Prostate gland (tissue), 2 donors: ENCODE measurements at regions not wholly inside any gene's neighbourhood (a gene's known extent, or its start where the extent isn't known, plus 50 kb on each side); places are given as distances from the start of the nearest gene placed in this dataset.

Experiments
- DNase-seq: peaks from one replicate; pipeline ENCODE4 v3.0.0-alpha.2; 2019; ENCODE audit warnings: low spot score
- H3K27ac ChIP-seq, 2 donors: fragments of 200-600 bp; sonication (generic); 2 replicates each; pipeline ENCODE4 v1.5.1; 2017 to 2019
- H3K27me3 ChIP-seq: fragments of 200-600 bp; sonication (generic); replicated peaks from 2 replicates; pipeline ENCODE4 v1.5.1; 2019; ENCODE audit not compliant: insufficient read depth
- H3K36me3 ChIP-seq, 2 donors: fragments of 200-600 bp; sonication (generic); 1 replicate in 1 of 2; 2 replicates in 1 of 2; pipeline versions ENCODE4 v1.5.1 to v1.8.1; 2017 to 2019
- H3K4me1 ChIP-seq: fragments of 200-600 bp; sonication (generic); replicated peaks from 2 replicates; pipeline ENCODE4 v1.5.1; 2019
- H3K4me3 ChIP-seq, 2 donors: fragments of 200-600 bp; sonication (generic); 2 replicates each; pipeline ENCODE4 v1.5.1; 2017 to 2019
- H3K9me3 ChIP-seq: fragments of 200-600 bp; sonication (generic); 2 replicates; pipeline ENCODE4 v1.5.1; 2017
- POLR2A ChIP-seq: fragments of 450-650 bp; IDR thresholded peaks from one replicate; pipeline ENCODE4 v1.6.1; 2016; ENCODE audit warnings: antibody characterized with exemption, mild to moderate bottlenecking
- POLR2AphosphoS5 ChIP-seq: sonication (generic); formaldehyde crosslinking; IDR thresholded peaks from one replicate; pipeline ENCODE4 v1.6.1; 2017; ENCODE audit warnings: antibody characterized with exemption
- WGBS: methylation state at CpG from one replicate; pipeline ENCODE4 v1.1.5; 2018; 5-methylcytosine and 5-hydroxymethylcytosine counted together
- intact Hi-C: fragments of 100-400 bp; cut with DNase I; formaldehyde crosslinking; loops from one replicate; pipeline ENCODE4 v1.14.2; 2022
- TF ChIP-seq, protein P1 (sequence below), 4 experiments: fragments of 200-600 bp in 2 of 4; fragments of 450-650 bp in 2 of 4; sonication (generic) in 2 of 4; IDR thresholded peaks; 1 replicate in 3 of 4; 2 replicates in 1 of 4; pipeline ENCODE4 v1.5.1; 2016 to 2019; ENCODE audit warnings: antibody characterized with exemption in 4 of 4, mild to moderate bottlenecking in 2 of 4, moderate library complexity in 2 of 4

DNA sequence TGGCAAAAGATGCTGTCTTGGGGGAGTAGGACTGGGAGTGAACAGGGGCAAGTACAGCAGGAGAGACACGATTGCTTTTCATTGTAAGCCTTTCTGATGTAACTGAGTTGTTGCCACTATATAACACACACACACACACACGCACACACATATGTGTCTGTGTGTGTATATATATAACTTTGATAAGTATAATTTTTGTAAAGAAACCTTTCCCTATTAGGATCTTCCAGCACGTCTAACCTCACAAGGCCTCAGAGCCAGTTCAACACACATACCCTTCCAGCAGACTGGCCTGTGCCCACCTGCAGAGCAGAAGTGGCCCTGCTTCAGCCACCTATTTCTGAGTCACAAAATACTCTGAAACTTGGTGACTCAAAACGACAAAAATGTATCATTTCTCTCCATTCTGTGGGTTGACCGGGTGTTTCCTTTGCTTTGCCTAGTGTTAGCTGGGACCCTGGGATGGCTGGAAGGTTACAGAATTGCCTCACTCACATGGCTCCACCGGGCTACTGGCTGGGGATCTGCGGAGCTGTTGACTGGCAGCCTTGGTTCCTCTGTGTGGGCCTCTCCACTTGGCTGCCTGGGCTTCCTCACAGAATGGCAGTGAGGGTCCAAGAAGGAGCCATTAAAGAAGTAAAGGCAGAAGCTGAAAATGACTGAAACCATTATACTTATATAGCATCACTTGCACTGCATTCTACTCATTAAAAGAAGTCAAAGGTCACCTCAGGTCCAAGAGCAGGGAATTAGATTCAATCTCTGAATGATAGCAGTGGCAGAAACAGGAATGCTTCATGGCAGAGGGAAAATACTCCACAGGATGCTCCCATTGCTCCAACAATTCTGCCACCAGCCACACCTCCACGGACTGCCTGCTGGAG lies 126.4 kb downstream of the BANF2 start:
- no peaks in the 10 kb centered on the region for H3K9me3 ChIP-seq
- intact Hi-C loops = no loop called here
- no peak overlapping the region for H3K27ac ChIP-seq
- no peaks in the 10 kb centered on the region for H3K27me3 ChIP-seq
- no peaks in the 10 kb centered on the region for H3K36me3 ChIP-seq
- 85% methylated on average over 8 of the region's 8 CpGs for WGBS
- no peaks in the 10 kb centered on the region for H3K4me1 ChIP-seq
- DNase-seq = no peak
- TF ChIP-seq POLR2AphosphoS5 = no peak
- TF ChIP-seq, protein P1, sequence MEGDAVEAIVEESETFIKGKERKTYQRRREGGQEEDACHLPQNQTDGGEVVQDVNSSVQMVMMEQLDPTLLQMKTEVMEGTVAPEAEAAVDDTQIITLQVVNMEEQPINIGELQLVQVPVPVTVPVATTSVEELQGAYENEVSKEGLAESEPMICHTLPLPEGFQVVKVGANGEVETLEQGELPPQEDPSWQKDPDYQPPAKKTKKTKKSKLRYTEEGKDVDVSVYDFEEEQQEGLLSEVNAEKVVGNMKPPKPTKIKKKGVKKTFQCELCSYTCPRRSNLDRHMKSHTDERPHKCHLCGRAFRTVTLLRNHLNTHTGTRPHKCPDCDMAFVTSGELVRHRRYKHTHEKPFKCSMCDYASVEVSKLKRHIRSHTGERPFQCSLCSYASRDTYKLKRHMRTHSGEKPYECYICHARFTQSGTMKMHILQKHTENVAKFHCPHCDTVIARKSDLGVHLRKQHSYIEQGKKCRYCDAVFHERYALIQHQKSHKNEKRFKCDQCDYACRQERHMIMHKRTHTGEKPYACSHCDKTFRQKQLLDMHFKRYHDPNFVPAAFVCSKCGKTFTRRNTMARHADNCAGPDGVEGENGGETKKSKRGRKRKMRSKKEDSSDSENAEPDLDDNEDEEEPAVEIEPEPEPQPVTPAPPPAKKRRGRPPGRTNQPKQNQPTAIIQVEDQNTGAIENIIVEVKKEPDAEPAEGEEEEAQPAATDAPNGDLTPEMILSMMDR (IDR thresholded peaks at IDR 0.05) = no peak
- TF ChIP-seq POLR2A = no peak
- no peak overlapping the region for H3K4me3 ChIP-seq

DNA sequence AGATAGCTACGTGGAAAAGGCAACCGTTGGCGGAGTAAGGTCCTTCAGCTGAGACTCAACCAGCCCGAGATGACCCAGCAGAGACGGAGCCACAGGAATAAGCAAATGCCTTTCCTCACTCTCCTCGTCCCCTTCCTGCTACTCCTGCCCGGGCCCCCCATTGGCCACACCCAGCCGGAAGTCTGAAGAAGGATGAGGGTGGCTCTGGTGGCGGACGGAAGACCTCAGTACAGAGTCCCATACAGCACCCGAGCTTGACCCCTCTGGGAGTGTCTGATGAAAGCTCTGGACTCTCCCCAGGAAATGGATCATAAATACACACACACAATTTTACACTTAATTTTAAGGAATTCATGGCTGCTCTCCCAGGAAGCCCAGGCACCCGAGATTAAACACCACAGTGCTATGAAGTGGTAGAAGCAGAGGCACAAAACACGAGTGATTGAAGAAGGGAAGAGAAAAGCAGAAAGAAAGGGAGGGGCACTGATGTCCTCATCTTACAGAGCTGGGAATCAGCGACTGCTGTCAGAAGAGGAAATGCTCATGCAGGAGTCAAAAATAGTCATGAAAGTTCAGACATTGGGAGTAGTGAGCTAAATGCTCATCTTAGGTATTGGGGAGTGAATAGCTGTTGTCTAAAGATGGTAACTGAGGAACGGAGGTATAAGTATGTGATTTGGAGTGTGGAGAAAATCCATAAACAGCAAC lies 125.6 kb downstream of the BANF2 start:
- no peaks in the 10 kb centered on the region for H3K9me3 ChIP-seq
- no peak overlapping the region for H3K4me3 ChIP-seq
- no peaks in the 10 kb centered on the region for H3K27me3 ChIP-seq
- H3K4me1 ChIP-seq = no peaks in the 10 kb centered on the region
- WGBS = 59% methylated on average over 15 of the region's 15 CpGs
- intact Hi-C loops = no loop called here
- no peak overlapping the region for H3K27ac ChIP-seq
- no peaks in the 10 kb centered on the region for H3K36me3 ChIP-seq
- TF ChIP-seq POLR2A (no peak), POLR2AphosphoS5 (no peak)
- TF ChIP-seq, protein P1 (IDR thresholded peaks at IDR 0.05) = no peak
- DNase-seq = no peak

DNA sequence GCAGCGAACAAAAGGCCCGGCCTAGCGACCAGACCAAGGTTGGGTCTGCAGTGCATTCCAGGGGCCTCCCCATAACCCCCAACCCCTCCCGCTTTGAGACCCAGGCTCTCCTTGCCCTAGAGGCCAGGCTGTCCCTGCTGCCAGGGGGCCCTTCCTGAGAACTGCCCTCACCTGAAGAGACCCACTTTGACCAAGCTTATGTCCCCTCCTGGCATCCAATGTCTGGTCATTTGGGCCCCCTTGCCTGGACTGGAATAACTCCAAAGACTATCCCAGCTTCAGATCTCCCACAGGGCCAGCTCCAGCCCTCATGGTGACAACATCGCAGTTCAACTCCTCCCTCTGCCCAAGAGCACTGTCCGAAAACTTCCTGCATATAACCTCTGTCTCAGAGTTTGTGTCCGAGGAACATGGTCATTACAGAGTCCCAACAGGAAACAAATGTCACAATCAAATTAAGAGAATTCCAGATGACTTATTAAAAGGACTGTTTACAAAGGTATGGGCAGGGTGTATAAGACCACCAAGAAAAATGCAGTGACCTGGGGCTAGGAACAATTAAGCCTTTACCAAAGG lies 125.0 kb downstream of the BANF2 start:
- Histone ChIP-seq H3K4me3 (no peak overlapping the region), H3K36me3 (no peaks in the 10 kb centered on the region), H3K27me3 (no peaks in the 10 kb centered on the region), H3K4me1 (no peaks in the 10 kb centered on the region), H3K9me3 (no peaks in the 10 kb centered on the region), H3K27ac (no peak overlapping the region)
- DNase-seq = no peak
- intact Hi-C loops = no loop called here
- TF ChIP-seq, protein P1 (IDR thresholded peaks at IDR 0.05) = no peak
- no peak for TF ChIP-seq POLR2AphosphoS5
- no peak for TF ChIP-seq POLR2A
- WGBS = 90% methylated on average over 7 of the region's 7 CpGs

DNA sequence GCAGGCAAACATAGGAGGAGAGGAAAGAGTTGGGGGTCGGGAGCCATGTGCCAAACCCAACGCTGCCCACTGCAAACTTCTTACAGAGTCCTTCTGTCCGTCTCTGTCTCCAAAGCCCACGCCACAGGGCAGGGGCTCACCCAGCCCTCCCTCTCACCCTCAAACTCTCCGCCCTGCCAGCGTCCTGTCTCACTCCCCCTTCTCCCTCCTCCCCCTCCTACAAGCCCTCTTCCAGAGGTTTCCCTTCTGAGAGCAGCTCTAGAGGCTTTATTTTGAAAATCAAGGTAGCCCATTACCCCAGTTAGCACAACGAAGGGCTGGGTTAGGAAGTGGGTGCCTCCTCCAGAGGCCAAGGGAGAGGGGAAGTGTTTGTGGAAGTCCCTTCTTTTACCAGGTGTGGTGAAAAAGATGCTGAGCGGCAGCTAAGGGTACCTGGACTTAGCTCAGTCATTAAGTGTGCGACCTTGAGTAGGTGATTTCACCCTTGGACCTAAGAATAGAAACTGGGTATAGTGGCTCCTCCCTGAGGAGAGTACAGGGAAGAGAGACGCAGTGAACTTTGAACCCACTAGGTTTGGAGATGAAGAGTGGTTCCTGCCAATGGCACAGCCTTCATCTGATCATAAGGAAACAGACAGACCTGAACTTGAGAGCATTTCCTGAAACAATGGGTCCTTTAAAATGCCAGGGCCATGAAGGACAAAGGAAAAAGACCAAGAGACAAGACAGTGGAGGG lies 123.8 kb downstream of the BANF2 start:
- TF ChIP-seq, protein P1 (IDR thresholded peaks at IDR 0.05) = no peak
- no peak for TF ChIP-seq POLR2AphosphoS5
- no peak for TF ChIP-seq POLR2A
- no peaks in the 10 kb centered on the region for H3K9me3 ChIP-seq
- H3K27ac ChIP-seq = no peak overlapping the region
- H3K36me3 ChIP-seq = no peaks in the 10 kb centered on the region
- H3K4me1 ChIP-seq = no peaks in the 10 kb centered on the region
- no peak overlapping the region for H3K4me3 ChIP-seq
- intact Hi-C loops = no loop called here
- no peak for DNase-seq
- WGBS = 63% methylated on average over 10 of the region's 10 CpGs
- no peaks in the 10 kb centered on the region for H3K27me3 ChIP-seq
